ENCODE measurements at regions not wholly inside any gene's neighbourhood (a gene's known extent, or its start where the extent isn't known, plus 50 kb on each side); places are given as distances from the start of the nearest gene placed in this dataset.

- ChIA-PET CTCF (no interaction called here), POLR2A (no interaction called here)
- intact Hi-C loops (cut with micrococcal nuclease) = no loop called here
- Mint-ChIP-seq H3K4me3 (no peak overlapping the region), H3K27me3 (peaks cover 3 to 62% (median 39%) of the 10 kb centered on the region in 5 donors), H3K4me1 (no peaks in the 10 kb centered on the region), H3K9me3 (peaks cover 0 to 12% (median 3%) of the 10 kb centered on the region in 11 donors), H3K36me3 (no peaks in the 10 kb centered on the region), H3K27ac (no peak overlapping the region)
- no peaks in the 10 kb centered on the region for H3K4me1 ChIP-seq (ENCODE audit: control insufficient read depth in 2 of 2, insufficient read depth in 2 of 2, low read length in 2 of 2)
- H3K4me3 ChIP-seq (ENCODE audit: low read length) = no peak overlapping the region
- DNase-seq (no peak), ATAC-seq (no peak)
- H3K27ac ChIP-seq (ENCODE audit: low read depth, low read length) = no peak overlapping the region
- no peaks in the 10 kb centered on the region for H3K27me3 ChIP-seq (ENCODE audit: control insufficient read depth in 2 of 2, insufficient read depth in 2 of 2, low read length in 2 of 2)
- no peaks in the 10 kb centered on the region for H3K36me3 ChIP-seq (ENCODE audit: control insufficient read depth in 2 of 3, insufficient read depth in 3 of 3, low read length in 3 of 3)
- H3K9me3 ChIP-seq (ENCODE audit: control insufficient read depth in 2 of 3, low read length in 3 of 3) = no peaks in the 10 kb centered on the region
Measured at GRCh38 chr1:17903386-17903785, 148.3 kb downstream of the ACTL8 start.

- H3K9me3 Mint-ChIP-seq = peaks cover 0 to 12% (median 2%) of the 10 kb centered on the region in 11 donors
- CTCF ChIA-PET = no interaction called here
- no peak for ATAC-seq
- Histone ChIP-seq H3K4me3 (ENCODE audit: low read length) (no peak overlapping the region), H3K4me1 (ENCODE audit: control insufficient read depth in 2 of 2, insufficient read depth in 2 of 2, low read length in 2 of 2) (no peaks in the 10 kb centered on the region), H3K27me3 (ENCODE audit: control insufficient read depth in 2 of 2, insufficient read depth in 2 of 2, low read length in 2 of 2) (no peaks in the 10 kb centered on the region), H3K27ac (ENCODE audit: low read depth, low read length) (no peak overlapping the region), H3K36me3 (ENCODE audit: control insufficient read depth in 2 of 3, insufficient read depth in 3 of 3, low read length in 3 of 3) (no peaks in the 10 kb centered on the region), H3K9me3 (ENCODE audit: control insufficient read depth in 2 of 3, low read length in 3 of 3) (no peaks in the 10 kb centered on the region)
- POLR2A ChIA-PET = no interaction called here
- intact Hi-C loops (cut with micrococcal nuclease) = no loop called here
- H3K4me3 Mint-ChIP-seq = no peak overlapping the region
- peaks cover 2 to 61% (median 40%) of the 10 kb centered on the region in 5 donors for H3K27me3 Mint-ChIP-seq
- H3K36me3 Mint-ChIP-seq = no peaks in the 10 kb centered on the region
- H3K4me1 Mint-ChIP-seq = no peaks in the 10 kb centered on the region
- H3K27ac Mint-ChIP-seq = no peak overlapping the region
- DNase-seq = no peak
Measured at GRCh38 chr1:17904290-17904689, 149.2 kb downstream of the ACTL8 start.

- peaks cover 0 to 11% (median 2%) of the 10 kb centered on the region in 11 donors for H3K9me3 Mint-ChIP-seq
- ChIA-PET POLR2A (no interaction called here), CTCF (no interaction called here)
- no peaks in the 10 kb centered on the region for H3K4me1 ChIP-seq (ENCODE audit: control insufficient read depth in 2 of 2, insufficient read depth in 2 of 2, low read length in 2 of 2)
- intact Hi-C loops (cut with micrococcal nuclease) = no loop called here
- ATAC-seq (no peak), DNase-seq (no peak)
- H3K27ac Mint-ChIP-seq = no peak overlapping the region
- no peak overlapping the region for H3K4me3 Mint-ChIP-seq
- no peak overlapping the region for H3K4me3 ChIP-seq (ENCODE audit: low read length)
- H3K9me3 ChIP-seq (ENCODE audit: control insufficient read depth in 2 of 3, low read length in 3 of 3) = no peaks in the 10 kb centered on the region
- H3K36me3 Mint-ChIP-seq = no peaks in the 10 kb centered on the region
- H3K27ac ChIP-seq (ENCODE audit: low read depth, low read length) = no peak overlapping the region
- no peaks in the 10 kb centered on the region for H3K27me3 ChIP-seq (ENCODE audit: control insufficient read depth in 2 of 2, insufficient read depth in 2 of 2, low read length in 2 of 2)
- peaks cover 11 to 65% (median 47%) of the 10 kb centered on the region in 5 donors for H3K27me3 Mint-ChIP-seq
- no peaks in the 10 kb centered on the region for H3K36me3 ChIP-seq (ENCODE audit: control insufficient read depth in 2 of 3, insufficient read depth in 3 of 3, low read length in 3 of 3)
- no peaks in the 10 kb centered on the region for H3K4me1 Mint-ChIP-seq
Measured at GRCh38 chr1:17907999-17908398, 152.9 kb downstream of the ACTL8 start.

GRCh38 chr1:17908945-17909344, 153.8 kb downstream of the ACTL8 start:
- no peak overlapping the region for H3K4me3 ChIP-seq (ENCODE audit: low read length)
- no peaks in the 10 kb centered on the region for H3K27me3 ChIP-seq (ENCODE audit: control insufficient read depth in 2 of 2, insufficient read depth in 2 of 2, low read length in 2 of 2)
- POLR2A ChIA-PET = no interaction called here
- H3K36me3 ChIP-seq (ENCODE audit: control insufficient read depth in 2 of 3, insufficient read depth in 3 of 3, low read length in 3 of 3) = no peaks in the 10 kb centered on the region
- CTCF ChIA-PET = no interaction called here
- H3K4me1 Mint-ChIP-seq = no peaks in the 10 kb centered on the region
- no peak for ATAC-seq
- H3K27ac ChIP-seq (ENCODE audit: low read depth, low read length) = no peak overlapping the region
- H3K4me3 Mint-ChIP-seq = no peak overlapping the region
- no peak overlapping the region for H3K27ac Mint-ChIP-seq
- peaks cover 0 to 8% (median 2%) of the 10 kb centered on the region in 11 donors for H3K9me3 Mint-ChIP-seq
- peaks cover 11 to 74% (median 54%) of the 10 kb centered on the region in 5 donors for H3K27me3 Mint-ChIP-seq
- intact Hi-C loops (cut with micrococcal nuclease) = no loop called here
- H3K4me1 ChIP-seq (ENCODE audit: control insufficient read depth in 2 of 2, insufficient read depth in 2 of 2, low read length in 2 of 2) = no peaks in the 10 kb centered on the region
- no peaks in the 10 kb centered on the region for H3K9me3 ChIP-seq (ENCODE audit: control insufficient read depth in 2 of 3, low read length in 3 of 3)
- DNase-seq = no peak
- H3K36me3 Mint-ChIP-seq = no peaks in the 10 kb centered on the region

GRCh38 chr1:17909634-17910033, 154.5 kb downstream of the ACTL8 start:
- no peak overlapping the region for H3K27ac Mint-ChIP-seq
- H3K4me3 Mint-ChIP-seq = no peak overlapping the region
- no peaks in the 10 kb centered on the region for H3K4me1 Mint-ChIP-seq
- no peak overlapping the region for H3K4me3 ChIP-seq (ENCODE audit: low read length)
- intact Hi-C loops (cut with micrococcal nuclease) = no loop called here
- peaks cover 0 to 4% (median 2%) of the 10 kb centered on the region in 11 donors for H3K9me3 Mint-ChIP-seq
- no peaks in the 10 kb centered on the region for H3K27me3 ChIP-seq (ENCODE audit: control insufficient read depth in 2 of 2, insufficient read depth in 2 of 2, low read length in 2 of 2)
- CTCF ChIA-PET = no interaction called here
- no peaks in the 10 kb centered on the region for H3K9me3 ChIP-seq (ENCODE audit: control insufficient read depth in 2 of 3, low read length in 3 of 3)
- H3K27ac ChIP-seq (ENCODE audit: low read depth, low read length) = no peak overlapping the region
- no peak for ATAC-seq
- H3K36me3 ChIP-seq (ENCODE audit: control insufficient read depth in 2 of 3, insufficient read depth in 3 of 3, low read length in 3 of 3) = no peaks in the 10 kb centered on the region
- H3K27me3 Mint-ChIP-seq = peaks cover 11 to 75% (median 56%) of the 10 kb centered on the region in 5 donors
- no peaks in the 10 kb centered on the region for H3K4me1 ChIP-seq (ENCODE audit: control insufficient read depth in 2 of 2, insufficient read depth in 2 of 2, low read length in 2 of 2)
- DNase-seq = no peak
- POLR2A ChIA-PET = no interaction called here
- H3K36me3 Mint-ChIP-seq = no peaks in the 10 kb centered on the region

- no peak overlapping the region for H3K4me3 Mint-ChIP-seq
- no peaks in the 10 kb centered on the region for H3K4me1 Mint-ChIP-seq
- intact Hi-C loops (cut with micrococcal nuclease) = no loop called here
- DNase-seq (no peak), ATAC-seq (no peak)
- no peaks in the 10 kb centered on the region for H3K4me1 ChIP-seq (ENCODE audit: control insufficient read depth in 2 of 2, insufficient read depth in 2 of 2, low read length in 2 of 2)
- peaks cover 0 to 4% (median 0%) of the 10 kb centered on the region in 11 donors for H3K9me3 Mint-ChIP-seq
- no peak overlapping the region for H3K27ac Mint-ChIP-seq
- H3K36me3 Mint-ChIP-seq = no peaks in the 10 kb centered on the region
- H3K27ac ChIP-seq (ENCODE audit: low read depth, low read length) = no peak overlapping the region
- H3K36me3 ChIP-seq (ENCODE audit: control insufficient read depth in 2 of 3, insufficient read depth in 3 of 3, low read length in 3 of 3) = no peaks in the 10 kb centered on the region
- no peaks in the 10 kb centered on the region for H3K9me3 ChIP-seq (ENCODE audit: control insufficient read depth in 2 of 3, low read length in 3 of 3)
- peaks cover 15 to 76% (median 58%) of the 10 kb centered on the region in 5 donors for H3K27me3 Mint-ChIP-seq
- peaks cover 0 to 3% of the 10 kb centered on the region in 2 donors for H3K27me3 ChIP-seq (ENCODE audit: control insufficient read depth in 2 of 2, insufficient read depth in 2 of 2, low read length in 2 of 2)
- H3K4me3 ChIP-seq (ENCODE audit: low read length) = no peak overlapping the region
- CTCF ChIA-PET = no interaction called here
- POLR2A ChIA-PET = no interaction called here
Measured at GRCh38 chr1:17911791-17912190, 156.7 kb downstream of the ACTL8 start.

- no peaks in the 10 kb centered on the region for H3K9me3 ChIP-seq (ENCODE audit: control insufficient read depth in 2 of 3, low read length in 3 of 3)
- no peak overlapping the region for H3K4me3 ChIP-seq (ENCODE audit: low read length)
- H3K36me3 ChIP-seq (ENCODE audit: control insufficient read depth in 2 of 3, insufficient read depth in 3 of 3, low read length in 3 of 3) = no peaks in the 10 kb centered on the region
- H3K36me3 Mint-ChIP-seq = no peaks in the 10 kb centered on the region
- peaks cover 0 to 3% of the 10 kb centered on the region in 2 donors for H3K27me3 ChIP-seq (ENCODE audit: control insufficient read depth in 2 of 2, insufficient read depth in 2 of 2, low read length in 2 of 2)
- H3K4me3 Mint-ChIP-seq = no peak overlapping the region
- POLR2A ChIA-PET = no interaction called here
- H3K27ac ChIP-seq (ENCODE audit: low read depth, low read length) = no peak overlapping the region
- H3K27me3 Mint-ChIP-seq = peaks cover 15 to 80% (median 60%) of the 10 kb centered on the region in 5 donors
- ATAC-seq (no peak), DNase-seq (no peak)
- H3K27ac Mint-ChIP-seq = no peak overlapping the region
- no peaks in the 10 kb centered on the region for H3K4me1 ChIP-seq (ENCODE audit: control insufficient read depth in 2 of 2, insufficient read depth in 2 of 2, low read length in 2 of 2)
- intact Hi-C loops (cut with micrococcal nuclease) = no loop called here
- H3K9me3 Mint-ChIP-seq = peaks cover 0 to 4% (median 0%) of the 10 kb centered on the region in 11 donors
- no peaks in the 10 kb centered on the region for H3K4me1 Mint-ChIP-seq
- CTCF ChIA-PET = no interaction called here
Measured at GRCh38 chr1:17912491-17912890, 157.4 kb downstream of the ACTL8 start.

Measured in naive thymus-derived CD4-positive, alpha-beta T cell (primary cell).